HepG2 (cell line): ENCODE measurements at regions not wholly inside any gene's neighbourhood (a gene's known extent, or its start where the extent isn't known, plus 50 kb on each side); places are given as distances from the start of the nearest gene placed in this dataset.

ENCODE experiments used
- ATAC-seq: fragments of 200-7000 bp; cut with Tn5 transposase; 3 replicates; pipeline ENCODE4 v1.9.1; 2020; ENCODE audit warnings: mild to moderate bottlenecking, moderate library complexity
- BruUV-seq: library from RNA; stranded (reverse); fragments of 400-500 nt; replicated peaks from 2 replicates; lab custom pipeline; 2021; lab: Mats Ljungman, UMichigan
- CTCF ChIA-PET: fragments of 300-600 bp; formaldehyde crosslinking; extraction: SDS; loops from one replicate; lab custom pipeline; 2021; ENCODE audit warnings: low total read pairs, inconsistent platforms, low intra/inter-chr PET ratio; lab: Yijun Ruan, JAX
- POLR2A ChIA-PET: fragments of 350-600 bp; sonication (Branson Sonifier 250); formaldehyde crosslinking; loops from one replicate; lab custom pipeline; 2020; ENCODE audit warnings: antibody characterized with exemption, inconsistent platforms; lab: Yijun Ruan, JAX
- DNase-seq: peaks from one replicate; pipeline ENCODE4 v3.0.0-alpha.2; 2015; ENCODE audit warnings: low spot score
- FAIRE-seq: peaks from 3 replicates; lab custom pipeline; 2011; peaks lifted over from hg19 to GRCh38; lab: Jason Lieb, UNC
- H2AFZ ChIP-seq: one replicate; pipeline ENCODE4 v1.6.1; 2011; ENCODE audit warnings: low read length, inconsistent platforms
- H3K27ac ChIP-seq: fragments of 300-600 bp; 3 replicates; pipeline ENCODE4 v1.8.0; 2011; ENCODE audit warnings: mixed run types, mild to moderate bottlenecking, mixed read lengths, low read length, inconsistent platforms; ENCODE audit not compliant: insufficient read depth; ENCODE audit errors: extremely low read length
- H3K27me3 ChIP-seq, 2 experiments: fragments of 200-600 bp in 1 of 2; 2 replicates in 1 of 2; 3 replicates in 1 of 2; pipeline versions ENCODE4 v1.6.0 to v1.8.0; 2011; ENCODE audit warnings: low read length in 2 of 2, mild to moderate bottlenecking in 2 of 2, moderate library complexity in 2 of 2, inconsistent platforms in 1 of 2; ENCODE audit not compliant: insufficient read depth in 2 of 2, control insufficient read depth in 1 of 2
- H3K36me3 ChIP-seq, 2 experiments: fragments of 200-600 bp in 1 of 2; replicated peaks in 1 of 2; 2 replicates in 1 of 2; 3 replicates in 1 of 2; pipeline versions ENCODE4 v1.5.1 to v1.8.0; 2011; ENCODE audit warnings: low read length in 2 of 2, inconsistent platforms in 1 of 2; ENCODE audit not compliant: insufficient read depth in 2 of 2, control insufficient read depth in 1 of 2
- H3K4me1 ChIP-seq: 2 replicates; pipeline ENCODE4 v1.5.1; 2012; ENCODE audit warnings: low read length, inconsistent platforms; ENCODE audit not compliant: insufficient read depth
- H3K4me2 ChIP-seq: 2 replicates; pipeline ENCODE4 v1.6.0; 2011; ENCODE audit warnings: low read depth, low read length, inconsistent platforms
- H3K4me3 ChIP-seq, 3 experiments: fragments of 200-600 bp in 1 of 3; sonication (generic), shearing (Covaris generic) in 1 of 3; replicated peaks in 1 of 3; 2 replicates each; pipeline ENCODE4 v1.5.1; 2011 to 2016; ENCODE audit warnings: low read length in 3 of 3, inconsistent platforms in 2 of 3, low read depth in 2 of 3, mild to moderate bottlenecking in 2 of 3, control low read depth in 1 of 3, mixed read lengths in 1 of 3; ENCODE audit not compliant: insufficient read depth in 1 of 3
- H3K79me2 ChIP-seq: one replicate; pipeline ENCODE4 v1.6.1; 2011; ENCODE audit warnings: low read length, inconsistent platforms; ENCODE audit not compliant: insufficient read depth
- H3K9ac ChIP-seq: 2 replicates; pipeline ENCODE4 v1.6.0; 2011; ENCODE audit warnings: mild to moderate bottlenecking, low read depth, low read length, inconsistent platforms; ENCODE audit not compliant: insufficient read depth
- H3K9me3 ChIP-seq: 2 replicates; pipeline ENCODE4 v1.5.1; 2012; ENCODE audit warnings: mild to moderate bottlenecking, low read length
- H4K20me1 ChIP-seq: 2 replicates; pipeline ENCODE4 v1.6.0; 2011; ENCODE audit warnings: inconsistent platforms, mild to moderate bottlenecking, low read length, moderate library complexity; ENCODE audit not compliant: insufficient read depth
- CENPT ChIP-seq: sonication (generic); formaldehyde crosslinking; IDR thresholded peaks from 2 replicates; pipeline ENCODE4 v1.8.0; 2022; ENCODE audit warnings: low read depth, mild to moderate bottlenecking, moderate library complexity, missing genetic modification reagents
- HNF4G ChIP-seq, 2 experiments: sonication (generic) in 1 of 2; formaldehyde crosslinking in 1 of 2; IDR thresholded peaks; 2 replicates each; pipeline versions ENCODE4 v1.4.0 to v1.6.1; 2011 to 2020; ENCODE audit warnings: borderline replicate concordance in 2 of 2, low read depth in 2 of 2, mild to moderate bottlenecking in 2 of 2, low read length in 1 of 2, missing genetic modification reagents in 1 of 2, moderate library complexity in 1 of 2
- JUN ChIP-seq: sonication (generic); formaldehyde crosslinking; IDR thresholded peaks from 2 replicates; pipeline ENCODE4 v1.4.0; 2020; ENCODE audit warnings: mild to moderate bottlenecking, missing genetic modification reagents
- KDM2A ChIP-seq: sonication (generic); formaldehyde crosslinking; IDR thresholded peaks from 2 replicates; pipeline ENCODE4 v1.4.0; 2020; ENCODE audit warnings: low read depth, missing genetic modification reagents, borderline replicate concordance
- POLR2A ChIP-seq, 2 experiments: IDR thresholded peaks; 2 replicates each; pipeline ENCODE4 v1.6.1; 2011; ENCODE audit warnings: low read depth in 2 of 2, low read length in 2 of 2, mild to moderate bottlenecking in 1 of 2, moderate library complexity in 1 of 2; ENCODE audit not compliant: insufficient read depth in 1 of 2
- POLR2G ChIP-seq: fragments of 200-400 bp; formaldehyde crosslinking; IDR thresholded peaks from 2 replicates; pipeline ENCODE4 v1.6.1; 2018; ENCODE audit warnings: mild to moderate bottlenecking, low read depth, low read length, moderate library complexity
- PRDM15 ChIP-seq: sonication (generic); formaldehyde crosslinking; IDR thresholded peaks from 2 replicates; pipeline ENCODE4 v1.4.0; 2020; ENCODE audit warnings: missing genetic modification reagents
- ZNF34 ChIP-seq: sonication (generic); formaldehyde crosslinking; IDR thresholded peaks from 2 replicates; pipeline ENCODE4 v1.4.0; 2020; ENCODE audit warnings: mild to moderate bottlenecking, missing genetic modification reagents, borderline replicate concordance
- ZNF441 ChIP-seq: sonication (generic); formaldehyde crosslinking; IDR thresholded peaks from 2 replicates; pipeline ENCODE4 v1.7.0; 2021; ENCODE audit warnings: missing genetic modification reagents, borderline replicate concordance
- ZNF883 ChIP-seq: sonication (generic); formaldehyde crosslinking; IDR thresholded peaks from 2 replicates; pipeline ENCODE4 v1.5.1; 2020; ENCODE audit warnings: mild to moderate bottlenecking, missing genetic modification reagents; ENCODE audit errors: not compliant biosample characterization
- WGBS: methylation state at CpG from one replicate; pipeline ENCODE4 v1.1.6; 2017; ENCODE audit warnings: low lambda C conversion rate; 5-methylcytosine and 5-hydroxymethylcytosine counted together
- in situ Hi-C: cut with HindIII; loops from 2 replicates; pipeline ENCODE4 v1.10.0; 2017; ENCODE audit warnings: low pct_unique_long_range_greater_than_20kb; ENCODE audit not compliant: extremely low pct_ligation_motif_present
- intact Hi-C: fragments of 100-400 bp; cut with micrococcal nuclease; formaldehyde crosslinking; loops from one replicate; pipeline ENCODE4 v1.10.0; 2022; ENCODE audit not compliant: unreplicated experiment
- TF ChIP-seq, protein P1 (sequence below): sonication (generic); formaldehyde crosslinking; IDR thresholded peaks from 2 replicates; pipeline ENCODE4 v1.4.0; 2020; ENCODE audit warnings: missing genetic modification reagents, mild to moderate bottlenecking, borderline replicate concordance

DNA sequence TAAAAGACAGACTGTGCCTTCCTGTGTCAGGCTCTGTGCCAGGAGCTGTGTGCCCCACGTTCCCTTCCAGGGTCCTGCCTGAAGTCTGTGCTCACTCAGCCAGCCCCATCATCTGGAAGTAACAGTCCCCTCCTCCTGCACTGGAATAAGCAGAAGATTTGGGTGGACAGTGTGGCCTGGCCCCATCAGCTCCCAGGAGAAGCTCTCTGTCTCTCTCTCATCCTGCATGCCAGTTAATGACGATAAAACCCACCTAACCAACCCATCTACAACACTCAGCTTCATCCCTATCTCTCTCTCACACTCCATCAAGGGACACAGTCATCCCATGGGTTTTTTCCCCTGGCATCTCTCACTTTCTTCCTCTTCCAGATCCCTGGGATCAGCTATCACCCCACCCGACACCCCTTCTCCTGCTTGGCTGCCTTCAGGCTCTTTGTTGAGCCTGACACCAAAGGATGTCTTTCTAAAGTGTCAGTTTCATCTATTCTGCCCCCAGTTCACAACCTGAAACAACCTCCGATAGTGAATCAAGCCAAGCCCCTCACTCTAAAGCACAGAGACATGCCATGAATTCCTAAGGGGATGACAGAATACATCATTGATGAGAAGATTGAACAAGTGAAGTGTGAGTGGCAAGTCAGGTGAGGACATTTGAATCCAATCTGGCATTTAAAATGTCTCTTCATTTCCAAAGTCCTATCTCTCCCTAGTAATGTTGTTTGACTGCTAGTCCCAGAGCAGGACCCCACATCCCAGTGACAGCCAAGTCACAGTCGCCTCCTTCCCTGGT is 91.4 kb upstream of the TOP3B start:
- Histone ChIP-seq H3K9me3 (no peaks in the 10 kb centered on the region), H3K9ac (no peak overlapping the region), H3K4me2 (no peak overlapping the region), H3K4me1 (peaks cover 15% of the 10 kb centered on the region), H3K27ac (no peak overlapping the region), H2AFZ (no peak overlapping the region), H4K20me1 (no peaks in the 10 kb centered on the region), H3K36me3 (no peaks in the 10 kb centered on the region), H3K79me2 (no peaks in the 10 kb centered on the region), H3K4me3 (no peak overlapping the region), H3K27me3 (peaks cover 2 to 18% of the 10 kb centered on the region in 2 experiments; a peak in 3 of 5 replicates)
- FAIRE-seq: no peak
- WGBS: 31% methylated on average over 5 of the region's 5 CpGs
- ChIA-PET CTCF (no interaction called here), POLR2A (no interaction called here)
- no peak for ATAC-seq
- no peak for DNase-seq
- TF ChIP-seq JUN (CRISPR knock-in tag) (no peak), KDM2A (CRISPR knock-in tag) (no peak), PRDM15 (CRISPR knock-in tag) (no peak), ZNF883 (CRISPR knock-in tag) (no peak), HNF4G (IDR thresholded peaks at IDR 0.05; ENCODE audit: borderline replicate concordance, low read depth, low read length) (no peak), HNF4G (CRISPR knock-in tag; IDR thresholded peaks at IDR 0.05; ENCODE audit: borderline replicate concordance, low read depth) (no peak), ZNF441 (CRISPR knock-in tag) (no peak), POLR2A (IDR thresholded peaks at IDR 0.05; ENCODE audit: insufficient read depth in 1 of 2, low read depth in 2 of 2, low read length in 2 of 2) (no peak), CENPT (CRISPR knock-in tag) (no peak), ZNF34 (CRISPR knock-in tag) (no peak), POLR2G (no peak)
- TF ChIP-seq, protein P1, sequence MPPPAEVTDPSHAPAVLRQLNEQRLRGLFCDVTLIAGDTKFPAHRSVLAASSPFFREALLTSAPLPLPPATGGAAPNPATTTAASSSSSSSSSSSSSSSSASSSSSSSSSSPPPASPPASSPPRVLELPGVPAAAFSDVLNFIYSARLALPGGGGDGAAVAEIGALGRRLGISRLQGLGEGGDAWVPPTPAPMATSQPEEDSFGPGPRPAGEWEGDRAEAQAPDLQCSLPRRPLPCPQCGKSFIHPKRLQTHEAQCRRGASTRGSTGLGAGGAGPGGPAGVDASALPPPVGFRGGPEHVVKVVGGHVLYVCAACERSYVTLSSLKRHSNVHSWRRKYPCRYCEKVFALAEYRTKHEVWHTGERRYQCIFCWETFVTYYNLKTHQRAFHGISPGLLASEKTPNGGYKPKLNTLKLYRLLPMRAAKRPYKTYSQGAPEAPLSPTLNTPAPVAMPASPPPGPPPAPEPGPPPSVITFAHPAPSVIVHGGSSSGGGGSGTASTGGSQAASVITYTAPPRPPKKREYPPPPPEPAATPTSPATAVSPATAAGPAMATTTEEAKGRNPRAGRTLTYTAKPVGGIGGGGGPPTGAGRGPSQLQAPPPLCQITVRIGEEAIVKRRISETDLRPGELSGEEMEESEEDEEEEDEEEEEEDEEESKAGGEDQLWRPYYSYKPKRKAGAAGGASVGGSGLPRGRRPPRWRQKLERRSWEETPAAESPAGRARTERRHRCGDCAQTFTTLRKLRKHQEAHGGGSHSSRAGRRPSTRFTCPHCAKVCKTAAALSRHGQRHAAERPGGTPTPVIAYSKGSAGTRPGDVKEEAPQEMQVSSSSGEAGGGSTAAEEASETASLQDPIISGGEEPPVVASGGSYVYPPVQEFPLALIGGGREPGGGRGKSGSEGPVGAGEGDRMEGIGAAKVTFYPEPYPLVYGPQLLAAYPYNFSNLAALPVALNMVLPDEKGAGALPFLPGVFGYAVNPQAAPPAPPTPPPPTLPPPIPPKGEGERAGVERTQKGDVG (CRISPR knock-in tag): no peak
- no TSS peak for BruUV-seq
- intact Hi-C loops: no loop called here
- in situ Hi-C loops: no loop called here
